Thymus (tissue), 11 donors: ENCODE measurements at regions not wholly inside any gene's neighbourhood (a gene's known extent, or its start where the extent isn't known, plus 50 kb on each side); places are given as distances from the start of the nearest gene placed in this dataset.

ENCODE experiments used
- DNase-seq, 9 donors: peaks; one replicate each; pipeline ENCODE4 v3.0.0-alpha.2; 2013; ENCODE audit warnings: low spot score in 9 of 9, low read depth in 6 of 9, missing footprints in 1 of 9
- H3K27ac ChIP-seq, 2 donors: one replicate each; pipeline ENCODE4 v1.5.1; 2013; ENCODE audit warnings: control low read depth in 1 of 2, low read depth in 1 of 2, low read length in 1 of 2, mild to moderate bottlenecking in 1 of 2, moderate library complexity in 1 of 2
- H3K27me3 ChIP-seq, 2 donors: one replicate each; pipeline ENCODE4 v1.5.1; 2013; ENCODE audit warnings: low read length in 1 of 2; ENCODE audit not compliant: control insufficient read depth in 2 of 2, insufficient read depth in 1 of 2
- H3K36me3 ChIP-seq, 2 donors: one replicate each; pipeline ENCODE4 v1.5.1; 2013; ENCODE audit warnings: low read length in 1 of 2, mild to moderate bottlenecking in 1 of 2, moderate library complexity in 1 of 2; ENCODE audit not compliant: control insufficient read depth in 2 of 2, insufficient read depth in 2 of 2
- H3K4me1 ChIP-seq, 2 donors: one replicate each; pipeline ENCODE4 v1.5.1; 2013; ENCODE audit warnings: low read length in 2 of 2; ENCODE audit not compliant: control insufficient read depth in 2 of 2, insufficient read depth in 2 of 2
- H3K4me3 ChIP-seq, 2 donors: one replicate each; pipeline ENCODE4 v1.5.1; 2013; ENCODE audit warnings: low read length in 2 of 2, control low read depth in 1 of 2, mild to moderate bottlenecking in 1 of 2
- H3K9me3 ChIP-seq, 2 donors: one replicate each; pipeline ENCODE4 v1.5.1; 2013; ENCODE audit warnings: low read length in 1 of 2, mild to moderate bottlenecking in 1 of 2; ENCODE audit not compliant: control insufficient read depth in 2 of 2, insufficient read depth in 1 of 2
- WGBS: extraction: QIAGEN DNeasy Blood & Tissue Kit; methylation state at CpG from one replicate; pipeline ENCODE4 v1.1.7; 2013; 5-methylcytosine and 5-hydroxymethylcytosine counted together
- donor health status: healthy.

- no peaks in the 10 kb centered on the region for H3K4me1 ChIP-seq
- H3K27me3 ChIP-seq = no peaks in the 10 kb centered on the region
- no peak overlapping the region for H3K4me3 ChIP-seq
- no peak overlapping the region for H3K27ac ChIP-seq
- 96% methylated on average over 4 of the region's 4 CpGs for WGBS
- H3K36me3 ChIP-seq = no peaks in the 10 kb centered on the region
- no peaks in the 10 kb centered on the region for H3K9me3 ChIP-seq
- no peak for DNase-seq
Measured at GRCh38 chr1:209250861-209251636, 332.5 kb upstream of the CAMK1G start.

GRCh38 chr1:209256766-209257350 is 326.7 kb upstream of the CAMK1G start:
- Histone ChIP-seq H3K4me1 (no peaks in the 10 kb centered on the region), H3K4me3 (no peak overlapping the region), H3K36me3 (no peaks in the 10 kb centered on the region), H3K27me3 (no peaks in the 10 kb centered on the region), H3K27ac (no peak overlapping the region), H3K9me3 (no peaks in the 10 kb centered on the region)
- WGBS = 95% methylated on average over 14 of the region's 14 CpGs
- no peak for DNase-seq

GRCh38 chr1:209257454-209257853 is 326.1 kb upstream of the CAMK1G start:
- H3K4me3 ChIP-seq = no peak overlapping the region
- no peaks in the 10 kb centered on the region for H3K36me3 ChIP-seq
- no peaks in the 10 kb centered on the region for H3K4me1 ChIP-seq
- H3K27ac ChIP-seq = no peak overlapping the region
- H3K9me3 ChIP-seq = no peaks in the 10 kb centered on the region
- no peak for DNase-seq
- WGBS = 94% methylated on average over 1 of the region's 1 CpG
- H3K27me3 ChIP-seq = no peaks in the 10 kb centered on the region

- Histone ChIP-seq H3K27me3 (no peaks in the 10 kb centered on the region), H3K36me3 (no peaks in the 10 kb centered on the region), H3K9me3 (no peaks in the 10 kb centered on the region), H3K27ac (no peak overlapping the region), H3K4me3 (no peak overlapping the region), H3K4me1 (no peaks in the 10 kb centered on the region)
- 95% methylated on average over 2 of the region's 2 CpGs for WGBS
- no peak for DNase-seq
Measured at GRCh38 chr1:209260136-209260535, 323.4 kb upstream of the CAMK1G start.

GRCh38 chr1:209262631-209263030 is 320.9 kb upstream of the CAMK1G start:
- no peak overlapping the region for H3K27ac ChIP-seq
- no peaks in the 10 kb centered on the region for H3K9me3 ChIP-seq
- no peak for DNase-seq
- H3K27me3 ChIP-seq = no peaks in the 10 kb centered on the region
- 98% methylated on average over 1 of the region's 1 CpG for WGBS
- H3K4me3 ChIP-seq = no peak overlapping the region
- no peaks in the 10 kb centered on the region for H3K4me1 ChIP-seq
- H3K36me3 ChIP-seq = no peaks in the 10 kb centered on the region

GRCh38 chr1:209265301-209265700 is 318.2 kb upstream of the CAMK1G start:
- no peak for DNase-seq
- Histone ChIP-seq H3K9me3 (no peaks in the 10 kb centered on the region), H3K4me1 (no peaks in the 10 kb centered on the region), H3K27me3 (no peaks in the 10 kb centered on the region), H3K4me3 (no peak overlapping the region), H3K27ac (no peak overlapping the region), H3K36me3 (no peaks in the 10 kb centered on the region)
- 90% methylated on average over 7 of the region's 7 CpGs for WGBS

GRCh38 chr1:209266590-209267205 is 316.8 kb upstream of the CAMK1G start:
- DNase-seq = no peak
- Histone ChIP-seq H3K4me1 (no peaks in the 10 kb centered on the region), H3K27me3 (no peaks in the 10 kb centered on the region), H3K9me3 (no peaks in the 10 kb centered on the region), H3K27ac (no peak overlapping the region), H3K36me3 (no peaks in the 10 kb centered on the region), H3K4me3 (no peak overlapping the region)
- WGBS = 81% methylated on average over 5 of the region's 5 CpGs

- WGBS = 100% methylated on average over 2 of the region's 2 CpGs
- Histone ChIP-seq H3K27ac (no peak overlapping the region), H3K27me3 (no peaks in the 10 kb centered on the region), H3K36me3 (no peaks in the 10 kb centered on the region), H3K4me3 (no peak overlapping the region), H3K9me3 (no peaks in the 10 kb centered on the region), H3K4me1 (no peaks in the 10 kb centered on the region)
- no peak for DNase-seq
Measured at GRCh38 chr1:209267968-209268367, 315.5 kb upstream of the CAMK1G start.

- H3K9me3 ChIP-seq = no peaks in the 10 kb centered on the region
- no peaks in the 10 kb centered on the region for H3K36me3 ChIP-seq
- H3K27me3 ChIP-seq = no peaks in the 10 kb centered on the region
- H3K27ac ChIP-seq = no peak overlapping the region
- H3K4me1 ChIP-seq = no peaks in the 10 kb centered on the region
- no peak for DNase-seq
- no peak overlapping the region for H3K4me3 ChIP-seq
- 76% methylated on average over 1 of the region's 1 CpG for WGBS
Measured at GRCh38 chr1:209268479-209268878, 315.0 kb upstream of the CAMK1G start.
